Adrenal gland (tissue), 9 donors: ENCODE measurements at regions not wholly inside any gene's neighbourhood (a gene's known extent, or its start where the extent isn't known, plus 50 kb on each side); places are given as distances from the start of the nearest gene placed in this dataset.
"Not testable (repeated sequence)": the region's sequence is repeated elsewhere in the genome, so short reads cannot be mapped to it uniquely, and the experiment has no call there.

ENCODE experiments used
- DNase-seq, 7 donors: peaks; one replicate each; pipeline ENCODE4 v3.0.0-alpha.2; 2019 to 2020
- H3K27ac ChIP-seq, 5 donors: fragments of 200-600 bp; sonication (generic) in 4 of 5; 1 replicate in 3 of 5; 2 replicates in 2 of 5; pipeline versions ENCODE4 v1.5.1 to v1.8.0; 2016 to 2020; ENCODE audit warnings: mild to moderate bottlenecking in 1 of 5
- H3K27me3 ChIP-seq: fragments of 200-600 bp; 2 replicates; pipeline ENCODE4 v1.8.0; 2021
- H3K36me3 ChIP-seq, 2 donors: fragments of 200-600 bp; replicated peaks in 1 of 2; 1 replicate in 1 of 2; 2 replicates in 1 of 2; pipeline versions ENCODE4 v1.5.1 to v1.8.0; 2018 to 2022
- H3K4me1 ChIP-seq, 2 donors: fragments of 200-600 bp; replicated peaks in 1 of 2; 1 replicate in 1 of 2; 2 replicates in 1 of 2; pipeline versions ENCODE4 v1.5.1 to v1.8.0; 2018 to 2021
- H3K4me3 ChIP-seq, 4 donors: fragments of 200-600 bp; sonication (generic) in 3 of 4; one replicate each; pipeline ENCODE4 v1.5.1; 2016 to 2018
- H3K9me3 ChIP-seq, 3 donors: fragments of 200-600 bp; sonication (generic) in 1 of 3; replicated peaks in 1 of 3; 1 replicate in 2 of 3; 2 replicates in 1 of 3; pipeline versions ENCODE4 v1.5.1 to v1.8.0; 2016 to 2021
- POLR2A ChIP-seq, 2 donors: fragments of 450-650 bp; IDR thresholded peaks; one replicate each; pipeline ENCODE4 v1.6.1; 2017; ENCODE audit warnings: antibody characterized with exemption in 2 of 2, mild to moderate bottlenecking in 2 of 2, moderate library complexity in 1 of 2
- WGBS, 4 donors: extraction: QIAGEN DNeasy Blood & Tissue Kit in 2 of 4; methylation state at CpG; one replicate each; pipeline versions ENCODE4 v1.1.5 to v1.1.7; 2013 to 2017; 5-methylcytosine and 5-hydroxymethylcytosine counted together
- intact Hi-C, 2 donors: fragments of 100-400 bp; cut with DNase I; formaldehyde crosslinking; loops; one replicate each; pipeline versions ENCODE4 v1.14.1 to v1.15.0; 2022 to 2023
- TF ChIP-seq, protein P1 (sequence below), 6 experiments: fragments of 450-650 bp in 4 of 6; fragments of 200-600 bp in 2 of 6; sonication (generic) in 1 of 6; IDR thresholded peaks; 1 replicate in 5 of 6; 2 replicates in 1 of 6; pipeline versions ENCODE4 v1.5.1 to v1.8.0; 2016 to 2021; ENCODE audit warnings: antibody characterized with exemption in 6 of 6, mild to moderate bottlenecking in 2 of 6, moderate library complexity in 1 of 6
- donor health status: healthy with polysubstance abuse.
- donor health status: Bipolar disorder and iron deficiency.
- donor health status: DM: yes; HTN: yes; CAD: no.
- donor health status: DM: no; HTN: no; CAD: no.
- donor health status: DM: no; HTN: no; CAD: no.

DNA sequence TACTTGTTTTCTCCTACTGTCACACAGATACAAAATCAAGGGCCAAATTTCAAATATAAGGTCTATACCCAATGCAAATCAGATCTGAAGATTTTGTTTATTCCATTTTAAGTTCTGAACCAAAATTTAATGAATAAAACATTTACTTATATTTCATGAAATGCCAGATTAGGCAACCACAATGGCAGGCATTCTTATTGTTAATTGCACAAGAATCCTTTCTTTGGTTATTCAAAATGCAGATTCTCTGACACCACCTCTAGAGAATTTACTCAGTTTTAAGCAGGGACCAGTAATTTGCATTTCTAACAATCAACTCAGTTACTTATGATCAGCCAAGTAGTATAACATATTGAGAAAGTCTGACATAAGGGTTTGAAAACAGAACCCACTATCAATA, 972.4 kb upstream of the ACO1 start:
- Histone ChIP-seq H3K4me3 (no peak overlapping the region), H3K4me1 (no peaks in the 10 kb centered on the region), H3K27ac (no peak overlapping the region), H3K36me3 (no peaks in the 10 kb centered on the region), H3K27me3 (no peaks in the 10 kb centered on the region), H3K9me3 (no peaks in the 10 kb centered on the region)
- no peak for DNase-seq
- intact Hi-C loops: no loop called here
- TF ChIP-seq POLR2A (IDR thresholded peaks at IDR 0.05): no peak
- TF ChIP-seq, protein P1, sequence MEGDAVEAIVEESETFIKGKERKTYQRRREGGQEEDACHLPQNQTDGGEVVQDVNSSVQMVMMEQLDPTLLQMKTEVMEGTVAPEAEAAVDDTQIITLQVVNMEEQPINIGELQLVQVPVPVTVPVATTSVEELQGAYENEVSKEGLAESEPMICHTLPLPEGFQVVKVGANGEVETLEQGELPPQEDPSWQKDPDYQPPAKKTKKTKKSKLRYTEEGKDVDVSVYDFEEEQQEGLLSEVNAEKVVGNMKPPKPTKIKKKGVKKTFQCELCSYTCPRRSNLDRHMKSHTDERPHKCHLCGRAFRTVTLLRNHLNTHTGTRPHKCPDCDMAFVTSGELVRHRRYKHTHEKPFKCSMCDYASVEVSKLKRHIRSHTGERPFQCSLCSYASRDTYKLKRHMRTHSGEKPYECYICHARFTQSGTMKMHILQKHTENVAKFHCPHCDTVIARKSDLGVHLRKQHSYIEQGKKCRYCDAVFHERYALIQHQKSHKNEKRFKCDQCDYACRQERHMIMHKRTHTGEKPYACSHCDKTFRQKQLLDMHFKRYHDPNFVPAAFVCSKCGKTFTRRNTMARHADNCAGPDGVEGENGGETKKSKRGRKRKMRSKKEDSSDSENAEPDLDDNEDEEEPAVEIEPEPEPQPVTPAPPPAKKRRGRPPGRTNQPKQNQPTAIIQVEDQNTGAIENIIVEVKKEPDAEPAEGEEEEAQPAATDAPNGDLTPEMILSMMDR (IDR thresholded peaks at IDR 0.05): no peak

DNA sequence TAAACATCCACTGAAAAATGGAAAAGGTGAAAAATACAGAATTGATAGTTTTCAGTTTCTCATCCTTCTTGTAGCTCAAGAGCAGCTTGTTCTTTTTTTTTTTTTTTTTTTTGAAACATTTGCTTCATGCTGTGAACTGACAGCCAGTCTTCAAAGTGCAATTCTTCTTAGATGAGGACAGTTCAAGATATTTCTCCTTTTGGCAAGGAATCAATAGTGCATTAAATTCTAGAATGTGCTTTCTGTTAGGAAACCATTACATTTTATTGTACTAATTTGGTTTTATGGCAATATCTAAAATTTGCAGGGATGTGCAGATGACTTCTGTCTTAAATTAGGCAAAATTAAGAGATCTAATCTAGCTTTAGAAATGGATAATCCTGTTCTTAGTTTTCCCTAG, 969.3 kb upstream of the ACO1 start:
- no peak overlapping the region for H3K27ac ChIP-seq
- intact Hi-C loops: no loop called here
- H3K4me1 ChIP-seq: no peaks in the 10 kb centered on the region
- no peaks in the 10 kb centered on the region for H3K36me3 ChIP-seq
- no peaks in the 10 kb centered on the region for H3K27me3 ChIP-seq
- no peak for TF ChIP-seq POLR2A (IDR thresholded peaks at IDR 0.05)
- TF ChIP-seq, protein P1 (IDR thresholded peaks at IDR 0.05): no peak
- H3K9me3 ChIP-seq: no peaks in the 10 kb centered on the region
- H3K4me3 ChIP-seq: no peak overlapping the region
- no peak for DNase-seq

DNA sequence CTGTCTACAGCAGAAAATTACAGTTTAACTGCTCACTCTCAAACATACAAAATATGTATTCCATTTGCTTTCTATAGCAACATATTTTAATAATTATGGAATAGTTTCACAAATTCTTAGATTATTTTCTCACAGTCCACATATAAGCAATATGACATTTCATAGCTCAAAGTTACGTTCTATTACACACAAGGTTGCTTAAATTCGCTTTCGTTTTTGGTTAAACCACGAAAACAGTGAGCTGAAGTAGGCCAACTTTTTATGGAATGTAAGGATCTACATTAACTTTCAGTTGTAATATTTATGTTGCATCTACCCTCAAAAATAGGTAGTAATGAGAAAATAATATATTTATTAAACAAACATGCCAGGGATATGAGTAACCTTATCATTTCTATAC, 966.0 kb upstream of the ACO1 start:
- Histone ChIP-seq H3K9me3 (no peaks in the 10 kb centered on the region), H3K4me1 (no peaks in the 10 kb centered on the region), H3K4me3 (no peak overlapping the region), H3K27ac (no peak overlapping the region), H3K27me3 (no peaks in the 10 kb centered on the region), H3K36me3 (no peaks in the 10 kb centered on the region)
- no peak for TF ChIP-seq POLR2A (IDR thresholded peaks at IDR 0.05)
- TF ChIP-seq, protein P1 (IDR thresholded peaks at IDR 0.05): no peak
- DNase-seq: no peak
- WGBS, 4 donors: 83 to 91% (median 89%) methylated on average over 4 of the region's 4 CpGs
- intact Hi-C loops: no loop called here

DNA sequence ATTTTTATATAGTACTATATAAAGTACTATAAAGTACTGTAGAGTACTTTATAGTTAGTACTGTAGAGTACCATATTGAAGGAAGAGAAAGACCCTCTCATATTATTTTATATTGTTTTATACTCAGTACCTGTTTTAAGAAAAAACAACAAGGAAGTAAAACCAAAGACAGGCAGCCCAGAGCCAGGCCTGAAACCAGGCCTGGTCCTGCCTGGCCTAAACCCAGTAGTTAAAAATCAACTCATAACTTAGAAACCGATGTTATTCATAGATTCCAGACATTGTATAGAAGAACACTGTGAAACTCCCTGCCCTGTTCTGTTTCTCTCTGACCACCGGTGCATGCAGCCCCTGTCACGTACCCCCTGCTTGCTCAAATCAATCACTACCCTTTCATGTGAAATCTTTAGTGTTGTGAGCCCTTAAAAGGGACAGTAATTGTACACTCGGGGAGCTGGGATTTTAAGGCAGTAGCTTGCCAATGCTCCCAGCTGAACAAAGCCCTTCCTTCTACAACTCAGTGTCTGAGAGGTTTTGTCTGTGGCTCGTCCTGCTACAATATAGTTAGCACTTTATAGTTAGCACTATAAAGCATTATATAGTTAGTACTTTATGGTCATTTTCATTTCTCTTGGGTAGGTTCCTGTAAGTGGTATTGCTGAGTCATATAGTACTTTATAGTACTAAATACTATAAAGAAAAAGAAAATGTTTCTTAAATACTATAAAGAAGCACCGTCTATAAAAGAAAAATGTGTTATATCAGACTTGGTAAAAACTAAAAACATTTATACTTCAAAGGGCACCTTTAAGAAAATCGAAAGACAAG, 940.6 kb upstream of the ACO1 start:
- DNase-seq, H3K9me3 ChIP-seq, H3K4me3 ChIP-seq, intact Hi-C loops, H3K4me1 ChIP-seq, H3K36me3 ChIP-seq, H3K27ac ChIP-seq, H3K27me3 ChIP-seq: not testable (repeated sequence)
- WGBS, 4 donors: 70 to 81% (median 77%) methylated on average over 7 of the region's 7 CpGs

DNA sequence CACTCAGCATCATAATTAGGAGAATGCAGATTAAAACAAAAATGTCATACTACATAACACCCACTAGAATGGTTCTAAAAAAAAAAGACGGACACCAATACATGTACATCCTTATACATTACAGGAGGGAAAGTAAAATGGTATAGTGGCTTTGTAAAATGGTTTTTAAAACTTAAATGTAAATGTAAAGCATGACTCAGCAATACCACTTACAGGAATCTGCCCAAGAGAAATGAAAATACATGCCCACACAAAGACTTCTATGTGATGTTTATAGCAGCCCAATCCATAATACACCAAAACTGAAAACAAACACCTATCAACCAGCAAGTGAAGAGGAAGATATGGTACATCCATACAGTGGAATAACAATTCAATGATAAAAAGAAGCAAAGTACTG, 939.1 kb upstream of the ACO1 start:
- no peaks in the 10 kb centered on the region for H3K9me3 ChIP-seq
- no peak overlapping the region for H3K27ac ChIP-seq
- 83 to 95% (median 91%) methylated on average over 1 of the region's 1 CpG for WGBS, 4 donors
- no peaks in the 10 kb centered on the region for H3K4me1 ChIP-seq
- DNase-seq: no peak
- no peak overlapping the region for H3K4me3 ChIP-seq
- intact Hi-C loops: no loop called here
- no peak for TF ChIP-seq POLR2A (IDR thresholded peaks at IDR 0.05)
- TF ChIP-seq, protein P1 (IDR thresholded peaks at IDR 0.05): no peak
- H3K27me3 ChIP-seq: no peaks in the 10 kb centered on the region
- H3K36me3 ChIP-seq: no peaks in the 10 kb centered on the region
